Amygdala (tissue), 56 donors: ENCODE measurements at regions not wholly inside any gene's neighbourhood (a gene's known extent, or its start where the extent isn't known, plus 50 kb on each side); places are given as distances from the start of the nearest gene placed in this dataset.
A peak's percentile ranks its signal among the peaks of the same experiment; 100 is the strongest.
"Not testable (repeated sequence)": the region's sequence is repeated elsewhere in the genome, so short reads cannot be mapped to it uniquely, and the experiment has no call there.

Experiments
- DNase-seq, 56 donors: peaks; one replicate each; lab custom pipeline; 2025; lab: John Stamatoyannopoulos, UW

- not testable (repeated sequence) for DNase-seq
These were observed 89.8 kb downstream of the DNAAF6 start for GRCh38 chrX:107296184-107296583.

DNA sequence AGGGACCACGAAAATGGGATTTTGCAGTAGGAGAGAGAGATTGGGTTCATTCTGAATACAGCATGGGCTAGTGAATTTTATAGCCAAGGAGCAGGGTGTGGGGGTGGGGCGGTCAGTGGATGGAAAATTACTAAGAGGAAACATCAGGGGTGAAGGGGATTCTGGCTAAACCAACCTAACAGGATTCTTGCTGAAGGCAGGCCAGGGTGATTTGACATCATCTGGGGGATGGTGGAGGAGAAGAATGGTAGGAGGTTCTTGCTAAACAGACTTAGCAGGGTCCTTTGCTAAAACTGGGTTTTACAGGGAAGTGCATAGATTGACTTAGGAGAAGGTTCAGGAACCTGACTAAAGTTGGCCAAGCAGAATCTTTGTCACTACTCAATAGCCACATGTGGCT is 91.9 kb downstream of the DNAAF6 start:
- no peak for DNase-seq

DNA sequence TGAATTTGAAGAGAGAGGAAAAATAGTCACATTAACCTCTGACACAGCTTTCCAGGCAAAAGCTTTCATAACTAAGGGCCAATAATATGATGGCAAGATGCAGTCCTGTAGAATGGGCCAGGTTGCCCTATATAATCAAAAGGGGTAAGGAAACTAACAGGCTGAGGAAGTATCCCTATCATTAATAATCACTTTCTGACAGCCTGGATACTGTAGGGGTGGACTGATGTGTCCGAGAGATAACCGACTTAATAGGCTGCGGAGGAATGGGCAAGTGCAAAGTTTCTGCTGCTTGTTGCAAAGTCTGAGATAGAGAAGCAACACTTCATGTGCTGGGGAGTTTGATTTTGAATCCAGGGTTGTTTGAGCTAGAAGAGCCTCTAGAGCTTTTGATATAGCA is 94.8 kb downstream of the DNAAF6 start:
- no peak for DNase-seq

DNA sequence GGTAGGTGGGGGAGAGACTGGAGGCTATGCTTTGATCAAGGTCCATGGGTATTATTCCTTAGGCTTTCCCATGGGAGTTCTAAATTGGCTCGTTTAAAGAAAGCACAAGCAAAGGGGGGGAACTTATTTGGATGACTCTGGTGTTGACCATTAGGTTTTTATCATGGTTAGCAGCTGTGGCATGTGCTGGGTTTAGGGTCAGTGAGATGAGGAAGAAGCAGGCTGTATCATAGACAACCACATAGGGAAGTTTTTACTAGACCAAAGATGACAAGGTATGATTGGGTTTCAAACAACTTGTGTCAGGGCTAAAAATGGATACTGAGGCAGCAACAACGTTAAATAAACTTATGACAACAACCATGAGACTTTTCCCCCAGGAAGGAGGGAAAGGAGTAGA is 97.7 kb downstream of the DNAAF6 start:
- no peak for DNase-seq

DNA sequence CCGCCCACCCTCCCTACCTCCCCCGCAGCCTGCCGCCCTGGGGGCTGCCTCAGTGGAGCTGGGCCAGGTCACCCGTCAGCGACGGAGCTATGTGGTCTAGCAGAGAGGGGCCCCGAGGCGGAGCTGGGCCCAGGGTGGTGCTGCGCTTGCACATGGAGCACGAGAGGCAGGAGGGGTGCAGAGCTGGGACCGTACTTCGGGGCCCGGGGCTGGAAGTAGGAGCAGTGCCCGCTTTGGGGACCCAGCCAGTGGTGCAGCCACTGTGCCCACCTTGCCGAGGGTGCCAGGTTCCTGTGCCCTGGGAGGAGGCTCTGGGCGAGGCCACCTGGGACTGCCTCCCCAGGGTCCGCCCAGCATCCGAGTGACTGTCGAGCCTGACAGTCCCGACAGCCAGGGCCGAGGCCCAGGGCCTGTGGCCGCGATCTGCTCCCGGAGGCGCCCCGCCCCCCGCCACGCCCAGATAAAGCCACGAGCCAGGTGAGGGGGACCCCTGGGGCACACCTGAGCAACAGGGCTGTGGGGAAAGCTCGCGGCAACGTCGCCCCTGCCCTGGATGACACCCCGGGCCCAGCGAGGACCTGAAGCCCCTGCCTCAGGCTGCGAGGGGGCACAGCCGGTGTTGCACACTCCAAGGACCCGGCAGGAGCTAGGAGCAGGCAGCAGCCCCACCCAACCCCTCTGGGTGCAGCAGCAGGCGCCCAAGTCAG is 117.5 kb downstream of the DNAAF6 start:
- DNase-seq: no peak

GRCh38 chrX:107324493-107325310 is 118.3 kb downstream of the DNAAF6 start:
- peak in 9 of 56 donors; percentile 0 to 19 (median 10) for DNase-seq

DNA sequence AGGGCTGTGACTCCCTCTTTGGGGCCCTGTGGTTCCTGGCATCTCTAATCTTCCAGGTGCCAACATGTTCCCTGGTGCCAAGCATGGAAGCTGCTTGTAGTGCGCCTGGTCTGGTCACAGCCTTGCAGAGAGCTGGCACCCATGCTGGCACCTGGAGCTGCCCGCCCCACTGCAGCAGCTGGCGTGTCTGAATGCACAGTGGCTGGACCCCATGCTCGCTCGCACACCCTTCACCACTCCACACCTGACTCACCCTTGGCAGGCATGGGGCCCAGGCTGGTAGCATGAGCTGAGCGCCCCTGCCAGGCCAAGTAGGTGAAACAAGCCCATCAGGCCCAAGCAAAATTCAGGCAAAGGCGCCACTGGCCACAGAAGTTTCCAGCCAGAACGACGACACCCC is 119.1 kb downstream of the DNAAF6 start:
- no peak for DNase-seq

GRCh38 chrX:107348051-107348450 is 101.4 kb upstream of the FRMPD3 start:
- DNase-seq: peak in 3 of 56 donors; percentile 5 to 11 (median 9)

DNA sequence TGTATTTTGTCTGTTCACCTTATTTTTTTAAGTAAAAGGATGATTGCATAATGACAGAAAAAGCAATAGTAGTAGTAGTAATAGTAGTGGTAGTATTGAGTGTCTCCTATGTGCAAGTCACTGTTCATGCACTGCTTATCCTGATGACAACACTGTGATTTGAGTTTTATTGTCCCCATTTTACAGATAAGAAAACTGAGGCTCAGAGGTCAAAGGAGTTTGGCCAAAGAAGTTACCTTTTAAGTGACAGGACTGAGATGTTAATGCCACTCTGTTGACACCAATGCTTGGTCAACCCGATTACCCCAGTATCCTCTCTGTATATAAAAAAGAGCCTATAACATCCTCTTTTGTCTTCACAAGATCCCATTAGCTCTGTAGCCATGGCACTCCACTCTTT is 100.5 kb upstream of the FRMPD3 start:
- no peak for DNase-seq

DNA sequence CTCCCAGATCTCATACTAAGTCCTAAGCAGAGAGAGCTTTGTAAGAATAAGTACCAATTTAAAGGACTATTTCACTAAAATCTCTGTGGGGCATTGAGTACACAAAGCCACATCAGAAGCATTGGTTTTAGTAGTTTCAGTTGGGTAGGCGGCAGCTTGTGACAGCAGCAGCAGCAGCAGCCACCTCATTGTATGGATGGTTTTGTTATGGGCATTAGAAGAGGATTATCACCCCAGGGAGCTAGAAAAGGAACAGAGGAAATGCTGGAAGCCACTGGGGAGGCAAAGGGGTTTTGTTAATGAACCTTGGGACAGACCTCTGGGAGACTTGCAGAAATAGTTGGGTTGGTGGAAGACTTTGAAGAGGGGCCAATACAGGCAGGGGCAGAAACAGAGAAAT is 93.9 kb upstream of the FRMPD3 start:
- DNase-seq: no peak

GRCh38 chrX:107360788-107361360 is 88.6 kb upstream of the FRMPD3 start:
- no peak for DNase-seq

DNA sequence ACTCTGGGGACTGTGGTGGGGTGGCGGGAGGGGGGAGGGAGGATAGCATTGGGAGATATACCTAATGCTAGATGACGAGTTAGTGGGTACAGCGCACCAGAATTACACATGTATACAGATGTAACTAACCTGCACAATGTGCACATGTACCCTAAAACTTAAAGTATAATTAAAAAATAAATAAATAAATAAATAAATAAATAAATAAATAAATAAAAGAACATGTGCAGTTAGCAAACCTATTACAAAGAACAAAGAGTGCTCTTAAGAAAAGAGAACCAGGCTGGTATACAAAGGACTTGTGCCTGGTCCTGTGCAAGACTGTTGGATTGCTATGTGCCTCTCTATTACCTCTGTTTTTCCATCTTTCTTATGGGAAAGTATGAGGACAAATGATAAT is 79.3 kb upstream of the FRMPD3 start:
- DNase-seq: not testable (repeated sequence)

DNA sequence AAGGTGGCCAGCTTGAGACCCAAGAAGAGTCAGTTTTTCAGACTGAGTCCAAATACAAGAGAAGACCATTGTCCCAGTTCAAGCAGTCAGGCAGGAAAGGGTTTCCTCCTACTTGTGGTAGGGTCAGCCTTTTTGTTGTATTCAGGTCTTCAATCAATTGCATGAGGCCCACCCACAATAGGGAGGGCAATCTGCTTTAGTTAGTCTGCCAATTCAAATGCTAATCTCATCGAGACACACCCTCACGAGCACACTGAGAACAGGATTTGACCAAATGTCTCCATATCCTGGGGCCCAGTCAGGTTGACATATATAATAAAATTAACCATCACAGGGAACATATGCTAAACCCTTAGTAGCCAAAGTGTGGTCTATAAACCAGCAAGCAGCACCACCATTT is 75.3 kb upstream of the FRMPD3 start:
- DNase-seq: no peak

DNA sequence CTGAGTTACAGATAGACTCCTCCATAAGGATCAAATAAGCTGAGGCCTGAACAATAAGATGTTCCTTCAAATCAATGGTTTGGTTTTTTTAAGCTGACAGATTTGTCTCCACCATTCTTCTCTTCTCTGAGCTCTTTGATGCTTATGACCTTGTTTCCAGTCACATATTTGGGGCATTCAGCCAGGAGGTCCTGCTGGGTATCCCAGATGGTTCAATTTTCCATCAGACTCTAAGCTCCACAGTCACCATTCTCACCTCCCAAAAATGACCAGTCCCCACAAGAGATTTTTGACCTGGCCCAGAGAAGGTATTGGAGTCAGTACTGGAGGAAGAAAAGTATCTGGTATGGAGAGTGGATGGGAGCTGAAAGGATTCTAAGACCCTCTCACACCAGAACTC is 74.6 kb upstream of the FRMPD3 start:
- no peak for DNase-seq

- not testable (repeated sequence) for DNase-seq
These were observed 73.3 kb upstream of the FRMPD3 start for GRCh38 chrX:107376186-107376585.

- DNase-seq: no peak
These were observed 64.9 kb upstream of the FRMPD3 start for GRCh38 chrX:107384397-107385105.

GRCh38 chrX:107389726-107390125 is 59.7 kb upstream of the FRMPD3 start:
- DNase-seq: no peak

DNA sequence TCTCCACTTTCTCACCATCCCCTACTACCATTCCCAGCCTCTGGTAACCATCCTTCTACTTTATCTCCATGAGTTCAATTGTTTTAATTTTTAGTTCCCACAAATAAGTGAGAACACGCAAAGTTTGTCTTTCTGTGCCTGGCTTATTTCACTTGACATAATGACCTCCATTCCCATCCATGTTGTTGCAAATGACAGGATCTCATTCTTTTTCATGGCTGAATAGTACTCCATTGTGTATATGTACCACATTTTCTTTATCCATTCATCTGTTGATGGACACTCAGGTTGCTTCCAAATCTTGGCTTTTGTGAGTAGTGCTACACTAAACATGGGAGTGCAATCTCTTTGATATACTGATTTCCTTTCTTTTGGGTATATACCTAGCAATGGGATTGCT is 55.8 kb upstream of the FRMPD3 start:
- DNase-seq: not testable (repeated sequence)

DNA sequence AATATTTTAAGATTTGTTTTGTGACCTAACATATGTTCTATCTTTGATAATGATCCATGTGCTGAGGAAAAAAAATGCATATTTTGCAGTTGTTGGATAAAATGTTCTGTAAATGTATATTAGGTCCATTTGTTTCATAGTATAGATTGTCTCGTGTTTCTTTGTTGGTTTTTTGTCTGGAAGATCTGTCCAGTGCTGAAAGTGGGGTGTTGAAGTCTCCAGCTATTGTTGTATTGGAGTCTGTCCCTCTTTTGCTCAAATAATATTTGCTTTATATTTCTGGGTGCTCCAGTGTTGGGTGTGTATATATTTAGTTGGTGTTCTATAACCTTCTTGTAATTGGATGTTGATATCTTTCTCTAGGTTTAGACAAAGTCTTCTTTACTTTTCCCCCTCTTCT is 53.2 kb upstream of the FRMPD3 start:
- DNase-seq: no peak

DNA sequence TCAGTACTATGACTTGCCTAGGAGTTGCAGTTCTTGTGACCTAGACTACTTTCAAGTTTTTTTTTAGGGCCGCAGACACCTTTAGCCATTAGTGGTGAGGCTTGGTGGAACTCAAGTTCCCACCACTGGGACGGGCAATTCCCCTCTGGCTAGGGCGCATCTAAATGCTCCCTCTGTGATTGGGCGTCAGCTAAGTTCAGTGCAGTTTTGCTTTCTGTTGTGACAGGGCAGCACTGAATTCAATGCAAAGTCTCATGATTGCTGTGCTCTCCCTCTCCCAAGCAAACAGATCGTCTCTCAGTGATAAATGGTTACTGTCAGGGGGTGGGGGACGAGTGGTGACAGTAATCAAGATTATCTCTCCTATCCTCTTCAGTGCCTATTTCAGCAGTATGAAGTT is 52.7 kb upstream of the FRMPD3 start:
- DNase-seq: no peak

DNA sequence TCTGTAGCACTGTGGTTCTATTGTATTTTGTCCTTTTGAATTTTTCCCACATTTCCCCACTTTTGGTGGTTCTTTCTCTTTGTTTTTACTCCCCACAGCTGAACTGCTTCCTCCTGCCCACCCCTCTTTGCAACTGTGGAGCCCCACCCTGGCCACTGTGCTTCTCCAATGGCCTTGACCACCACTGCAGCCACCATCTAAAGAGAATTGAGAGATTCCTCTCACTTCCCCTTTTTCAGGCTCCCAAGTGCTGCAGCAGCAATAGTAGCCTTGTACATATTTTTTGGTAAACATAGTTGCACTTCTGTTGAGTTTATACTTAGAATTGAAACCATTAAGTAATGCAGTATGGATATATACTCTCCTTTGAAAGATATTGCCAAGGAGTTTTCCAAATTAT is 51.3 kb upstream of the FRMPD3 start:
- DNase-seq: no peak
